Dendritic cell treated with granulocyte-macrophage colony-stimulating factor and Interleukin-4, amounts not matched to agents 40 ng/mL and 50 ng/mL, for 4 days (primary cell): ENCODE measurements at regions not wholly inside any gene's neighbourhood (a gene's known extent, or its start where the extent isn't known, plus 50 kb on each side); places are given as distances from the start of the nearest gene placed in this dataset.

Source experiments
- H3K27ac Mint-ChIP-seq: one replicate; pipeline ENCODE4 v1.8.0; 2022; ENCODE audit warnings: mild to moderate bottlenecking, mixed read lengths
- H3K27me3 Mint-ChIP-seq: one replicate; pipeline ENCODE4 v1.8.0; 2022; ENCODE audit warnings: mild to moderate bottlenecking, mixed read lengths
- H3K36me3 Mint-ChIP-seq: one replicate; pipeline ENCODE4 v1.8.0; 2022; ENCODE audit warnings: low read depth, mixed read lengths
- H3K4me1 Mint-ChIP-seq: one replicate; pipeline ENCODE4 v1.8.0; 2022; ENCODE audit warnings: low read depth, mixed read lengths
- H3K4me3 Mint-ChIP-seq: one replicate; pipeline ENCODE4 v1.8.0; 2022; ENCODE audit warnings: mild to moderate bottlenecking, moderate library complexity, mixed read lengths
- H3K9me3 Mint-ChIP-seq: one replicate; pipeline ENCODE4 v1.8.0; 2022; ENCODE audit warnings: mixed read lengths
- intact Hi-C: fragments of 100-400 bp; cut with micrococcal nuclease; formaldehyde crosslinking; loops from one replicate; pipeline ENCODE4 v1.15.0; 2022

DNA sequence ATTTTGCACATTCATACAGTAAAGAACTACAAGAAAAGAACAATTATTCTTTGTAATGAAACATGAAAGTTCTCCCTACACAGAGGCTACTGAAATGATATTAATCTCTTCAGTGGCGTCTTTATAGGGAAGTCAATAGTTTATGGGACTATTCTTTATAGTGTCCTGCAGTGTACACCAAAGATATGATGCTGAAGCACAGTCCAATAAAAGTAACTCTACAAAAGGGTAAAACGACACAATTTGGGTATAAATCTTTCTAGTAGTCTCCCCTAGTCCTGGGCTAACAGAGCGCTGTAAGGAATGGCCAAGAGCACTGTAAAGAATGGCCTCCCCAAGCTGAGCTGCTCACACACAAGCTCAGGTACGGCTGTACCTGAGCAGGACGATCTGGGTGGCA, 101.1 kb upstream of the FUNDC1 start:
- Mint-ChIP-seq H3K36me3 (no peaks in the 10 kb centered on the region), H3K27ac (no peak overlapping the region), H3K27me3 (no peaks in the 10 kb centered on the region), H3K9me3 (no peaks in the 10 kb centered on the region), H3K4me3 (no peak overlapping the region), H3K4me1 (no peaks in the 10 kb centered on the region)
- intact Hi-C loops = no loop called here

DNA sequence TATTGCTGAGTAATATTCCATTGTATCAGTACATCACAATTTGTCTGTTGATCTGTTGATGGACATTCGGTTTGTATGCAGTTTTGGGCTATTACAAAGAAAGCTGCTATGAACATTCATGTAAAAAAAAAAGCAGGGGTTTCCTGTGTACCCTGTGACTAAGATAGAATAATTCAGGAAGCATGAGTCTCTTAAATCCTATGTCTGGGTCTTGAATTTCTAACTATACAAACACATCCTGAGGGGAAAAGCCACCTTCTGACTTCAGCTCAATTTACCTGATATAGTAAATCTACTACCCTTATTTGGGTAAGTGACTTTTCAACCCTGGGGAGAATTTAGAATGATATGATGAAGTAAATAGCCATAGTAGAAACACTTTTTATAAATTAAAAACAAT, 94.6 kb upstream of the FUNDC1 start:
- Mint-ChIP-seq H3K36me3 (no peaks in the 10 kb centered on the region), H3K27me3 (no peaks in the 10 kb centered on the region)
- intact Hi-C loops = no loop called here

DNA sequence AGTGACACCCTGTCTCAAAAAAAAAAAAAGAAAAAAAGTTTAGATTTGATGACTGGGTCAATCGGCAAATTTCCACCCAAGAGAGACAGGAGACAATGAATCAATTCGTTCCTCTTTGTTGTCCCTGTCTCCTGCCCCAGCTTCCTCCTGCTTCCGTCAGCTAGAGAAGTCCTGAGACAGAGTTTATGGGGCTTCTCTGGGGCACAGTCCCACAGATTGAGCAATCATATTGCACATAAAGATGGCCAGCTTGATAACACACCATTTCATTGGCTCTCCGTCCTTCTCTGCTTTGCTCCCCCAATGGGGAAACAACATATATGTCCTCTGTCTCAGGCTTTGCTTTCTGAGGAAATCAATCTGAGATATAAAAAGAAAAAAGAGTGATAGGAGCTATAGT, 78.4 kb upstream of the FUNDC1 start:
- Mint-ChIP-seq H3K4me3 (no peak overlapping the region), H3K27ac (no peak overlapping the region), H3K9me3 (no peaks in the 10 kb centered on the region), H3K27me3 (no peaks in the 10 kb centered on the region), H3K36me3 (no peaks in the 10 kb centered on the region), H3K4me1 (peaks cover 4% of the 10 kb centered on the region)
- intact Hi-C loops = no loop called here

More for the DNA sequence above, 94.6 kb upstream of the FUNDC1 start:
- Mint-ChIP-seq H3K27ac (no peak overlapping the region), H3K4me1 (no peaks in the 10 kb centered on the region), H3K4me3 (no peak overlapping the region), H3K9me3 (no peaks in the 10 kb centered on the region)

DNA sequence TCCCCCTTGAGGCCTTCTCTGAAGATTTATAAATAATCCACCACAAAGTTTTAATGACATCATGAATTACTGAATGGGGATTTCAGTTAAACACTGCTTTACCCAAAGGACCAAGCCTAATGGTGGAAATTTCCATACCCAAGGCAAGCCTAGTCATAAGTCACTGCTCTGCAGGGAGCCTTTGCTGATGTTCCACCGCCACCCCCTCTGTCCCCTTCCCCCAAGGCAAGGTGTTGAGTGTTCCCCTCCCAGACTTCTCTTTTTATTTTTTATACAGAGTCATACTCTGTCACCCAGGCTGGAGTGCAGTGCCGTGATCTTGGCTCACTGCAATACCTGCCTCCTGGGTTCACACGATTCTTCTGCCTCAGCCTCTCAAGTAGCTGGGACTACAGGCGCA, 76.4 kb upstream of the FUNDC1 start:
- Mint-ChIP-seq H3K36me3 (no peaks in the 10 kb centered on the region), H3K4me1 (peaks cover 4% of the 10 kb centered on the region), H3K27ac (peak overlapping the region; percentile 26), H3K4me3 (no peak overlapping the region), H3K27me3 (no peaks in the 10 kb centered on the region), H3K9me3 (no peaks in the 10 kb centered on the region)
- intact Hi-C loops = no loop called here

DNA sequence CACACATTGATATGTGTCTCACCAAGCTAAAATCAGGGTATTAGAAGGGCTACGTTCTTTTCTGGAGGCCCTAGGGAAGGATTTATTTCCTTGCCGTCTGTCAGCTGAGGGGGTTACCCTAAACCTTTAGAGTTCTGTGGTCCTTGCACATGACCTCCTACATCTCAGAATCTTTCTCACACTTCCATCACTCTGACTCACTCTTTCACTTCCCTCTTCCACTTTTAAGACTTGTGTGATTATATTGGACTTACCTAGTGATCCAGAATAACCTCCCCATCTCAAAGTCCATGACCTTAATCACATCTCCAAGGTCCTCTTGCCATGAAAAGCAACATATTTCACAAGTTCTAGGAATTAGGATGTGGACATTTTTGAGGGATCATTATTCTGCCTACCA, 53.6 kb upstream of the FUNDC1 start:
- Mint-ChIP-seq H3K9me3 (no peaks in the 10 kb centered on the region), H3K4me3 (no peak overlapping the region), H3K4me1 (peaks cover 5% of the 10 kb centered on the region), H3K27me3 (no peaks in the 10 kb centered on the region), H3K36me3 (no peaks in the 10 kb centered on the region), H3K27ac (no peak overlapping the region)
- intact Hi-C loops = no loop called here
